A172 (cell line): ENCODE measurements at regions not wholly inside any gene's neighbourhood (a gene's known extent, or its start where the extent isn't known, plus 50 kb on each side); places are given as distances from the start of the nearest gene placed in this dataset.
"Not testable (repeated sequence)": the region's sequence is repeated elsewhere in the genome, so short reads cannot be mapped to it uniquely, and the experiment has no call there.

Experiments used
- DNase-seq: peaks from one replicate; pipeline ENCODE4 v3.0.0-alpha.2; 2015; ENCODE audit warnings: low spot score

- no peak for DNase-seq
Observed at GRCh38 chr3:182508919-182509711, 284.2 kb upstream of the ATP11B start.

GRCh38 chr3:182509844-182510460, 283.4 kb upstream of the ATP11B start:
- DNase-seq, result no peak

- no peak for DNase-seq
Observed at GRCh38 chr3:182514236-182514964, 278.9 kb upstream of the ATP11B start.

- DNase-seq, result no peak
Observed at GRCh38 chr3:182516597-182517336, 276.5 kb upstream of the ATP11B start.

GRCh38 chr3:182519569-182519968, 273.7 kb upstream of the ATP11B start:
- no peak for DNase-seq

- DNase-seq, result no peak
Observed at GRCh38 chr3:182521339-182521738, 272.0 kb upstream of the ATP11B start.

- DNase-seq, result not testable (repeated sequence)
Observed at GRCh38 chr3:182523424-182523823, 269.9 kb upstream of the ATP11B start.

GRCh38 chr3:182523836-182524235, 269.5 kb upstream of the ATP11B start:
- DNase-seq, result no peak

GRCh38 chr3:182524711-182525401, 268.4 kb upstream of the ATP11B start:
- DNase-seq, result no peak

- no peak for DNase-seq
Observed at GRCh38 chr3:182525766-182526374, 267.4 kb upstream of the ATP11B start.

- no peak for DNase-seq
Observed at GRCh38 chr3:182527745-182528144, 265.6 kb upstream of the ATP11B start.

GRCh38 chr3:182530316-182530715, 263.0 kb upstream of the ATP11B start:
- DNase-seq, result no peak

- DNase-seq, result no peak
Observed at GRCh38 chr3:182533394-182533793, 259.9 kb upstream of the ATP11B start.

- no peak for DNase-seq
Observed at GRCh38 chr3:182544542-182544941, 248.8 kb upstream of the ATP11B start.

- DNase-seq, result no peak
Observed at GRCh38 chr3:182562274-182562673, 231.0 kb upstream of the ATP11B start.

- no peak for DNase-seq
Observed at GRCh38 chr3:182565916-182566796, 227.1 kb upstream of the ATP11B start.

GRCh38 chr3:182567700-182568099, 225.6 kb upstream of the ATP11B start:
- DNase-seq, result no peak

- peak; percentile 19 for DNase-seq
Observed at GRCh38 chr3:182568261-182568660, 225.0 kb upstream of the ATP11B start.

- no peak for DNase-seq
Observed at GRCh38 chr3:182568876-182569275, 224.4 kb upstream of the ATP11B start.
